Caco-2 (cell line): ENCODE measurements at regions not wholly inside any gene's neighbourhood (a gene's known extent, or its start where the extent isn't known, plus 50 kb on each side); places are given as distances from the start of the nearest gene placed in this dataset.

Experiments
- BruUV-seq: library from RNA; stranded (reverse); fragments of 400-500 nt; replicated peaks from 2 replicates; lab custom pipeline; 2021; lab: Mats Ljungman, UMichigan
- CTCF ChIA-PET: fragments of 300-600 bp; sonication (Branson Sonifier 250); formaldehyde crosslinking; loops from one replicate; lab custom pipeline; 2022; ENCODE audit warnings: antibody characterized with exemption; lab: Charles Lee
- POLR2A ChIA-PET: fragments of 300-600 bp; sonication (Branson Sonifier 250); formaldehyde crosslinking; loops from one replicate; lab custom pipeline; 2022; ENCODE audit warnings: antibody characterized with exemption; lab: Charles Lee
- DNase-seq, 2 experiments: peaks; one replicate each; pipeline versions ENCODE4 v3.0.0 to v3.0.0-alpha.2; 2020 to 2022
- H3K27me3 ChIP-seq: replicated peaks from 2 replicates; pipeline ENCODE4 v1.6.0; 2011; ENCODE audit warnings: low read length; ENCODE audit not compliant: control insufficient read depth, insufficient read depth
- H3K36me3 ChIP-seq: 2 replicates; pipeline ENCODE4 v1.5.1; 2011; ENCODE audit warnings: low read length; ENCODE audit not compliant: control insufficient read depth, insufficient read depth
- H3K4me1 ChIP-seq: fragments of 250-450 bp; sonication (Bioruptor Pico); 2 replicates; pipeline ENCODE4 v1.5.1; 2020; ENCODE audit warnings: mild to moderate bottlenecking
- H3K4me3 ChIP-seq: 2 replicates; pipeline ENCODE4 v1.5.1; 2011; ENCODE audit warnings: low read depth, mild to moderate bottlenecking, control low read depth, low read length
- H3K9me3 ChIP-seq: fragments of 250-450 bp; sonication (Bioruptor Pico); 2 replicates; pipeline ENCODE4 v1.5.1; 2020; ENCODE audit warnings: mild to moderate bottlenecking, moderate library complexity
- H3K27ac Mint-ChIP-seq: one replicate; pipeline ENCODE4 v1.8.0; 2022; ENCODE audit warnings: mixed read lengths; ENCODE audit not compliant: unreplicated experiment
- H3K27me3 Mint-ChIP-seq: one replicate; pipeline ENCODE4 v1.8.0; 2022; ENCODE audit warnings: mixed read lengths; ENCODE audit not compliant: insufficient read depth, unreplicated experiment
- H3K36me3 Mint-ChIP-seq: one replicate; pipeline ENCODE4 v1.8.0; 2022; ENCODE audit warnings: mild to moderate bottlenecking, mixed read lengths; ENCODE audit not compliant: insufficient read depth, unreplicated experiment
- H3K4me1 Mint-ChIP-seq: one replicate; pipeline ENCODE4 v1.8.0; 2022; ENCODE audit warnings: low read depth, mixed read lengths; ENCODE audit not compliant: unreplicated experiment
- H3K4me3 Mint-ChIP-seq: one replicate; pipeline ENCODE4 v1.8.0; 2022; ENCODE audit warnings: mild to moderate bottlenecking, moderate library complexity, mixed read lengths; ENCODE audit not compliant: unreplicated experiment
- H3K9me3 Mint-ChIP-seq: one replicate; pipeline ENCODE4 v1.8.0; 2022; ENCODE audit warnings: mixed read lengths; ENCODE audit not compliant: unreplicated experiment
- intact Hi-C: fragments of 100-400 bp; cut with micrococcal nuclease; formaldehyde crosslinking; loops from one replicate; pipeline ENCODE4 v1.10.0; 2022; ENCODE audit not compliant: unreplicated experiment
- TF ChIP-seq, protein P1 (sequence below), 2 experiments: fragments of 200-600 bp in 1 of 2; IDR thresholded peaks; 1 replicate in 1 of 2; 2 replicates in 1 of 2; pipeline versions ENCODE4 v1.5.1 to v1.8.0; 2011 to 2022; ENCODE audit warnings: antibody characterized with exemption in 1 of 2, control low read depth in 1 of 2, inconsistent platforms in 1 of 2, low read depth in 1 of 2, low read length in 1 of 2, mild to moderate bottlenecking in 1 of 2, moderate library complexity in 1 of 2; ENCODE audit not compliant: insufficient read depth in 1 of 2, severe bottlenecking in 1 of 2, unreplicated experiment in 1 of 2

DNA sequence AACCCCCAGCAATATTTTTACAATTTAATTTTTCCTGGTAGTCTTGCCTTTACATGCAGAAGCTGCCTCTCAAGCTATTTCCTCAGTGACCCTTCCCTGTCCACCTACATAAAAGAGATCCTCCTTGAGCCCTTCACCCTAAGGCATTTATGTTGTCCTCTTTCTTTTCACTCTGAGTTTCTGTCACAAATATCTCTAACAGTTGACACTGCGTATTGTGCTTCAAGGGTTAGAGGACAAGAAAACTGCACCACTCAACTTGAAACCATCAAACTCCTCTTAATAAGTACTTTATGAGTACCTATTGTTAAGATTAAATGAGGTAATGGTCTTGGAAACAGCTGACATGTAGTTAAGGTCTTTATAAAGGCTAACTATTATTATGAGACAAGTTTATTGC lies 557.7 kb downstream of the TRHDE start:
- peaks cover 3% of the 10 kb centered on the region for H3K27me3 Mint-ChIP-seq
- DNase-seq = no peak
- no peaks in the 10 kb centered on the region for H3K9me3 Mint-ChIP-seq
- ChIA-PET CTCF (no interaction called here), POLR2A (no interaction called here)
- no TSS peak for BruUV-seq
- H3K27ac Mint-ChIP-seq = no peak overlapping the region
- no peaks in the 10 kb centered on the region for H3K9me3 ChIP-seq
- H3K36me3 ChIP-seq = no peaks in the 10 kb centered on the region
- intact Hi-C loops = no loop called here
- H3K4me3 ChIP-seq = no peak overlapping the region
- no peaks in the 10 kb centered on the region for H3K36me3 Mint-ChIP-seq
- no peaks in the 10 kb centered on the region for H3K4me1 Mint-ChIP-seq
- H3K4me1 ChIP-seq = no peaks in the 10 kb centered on the region
- TF ChIP-seq, protein P1, sequence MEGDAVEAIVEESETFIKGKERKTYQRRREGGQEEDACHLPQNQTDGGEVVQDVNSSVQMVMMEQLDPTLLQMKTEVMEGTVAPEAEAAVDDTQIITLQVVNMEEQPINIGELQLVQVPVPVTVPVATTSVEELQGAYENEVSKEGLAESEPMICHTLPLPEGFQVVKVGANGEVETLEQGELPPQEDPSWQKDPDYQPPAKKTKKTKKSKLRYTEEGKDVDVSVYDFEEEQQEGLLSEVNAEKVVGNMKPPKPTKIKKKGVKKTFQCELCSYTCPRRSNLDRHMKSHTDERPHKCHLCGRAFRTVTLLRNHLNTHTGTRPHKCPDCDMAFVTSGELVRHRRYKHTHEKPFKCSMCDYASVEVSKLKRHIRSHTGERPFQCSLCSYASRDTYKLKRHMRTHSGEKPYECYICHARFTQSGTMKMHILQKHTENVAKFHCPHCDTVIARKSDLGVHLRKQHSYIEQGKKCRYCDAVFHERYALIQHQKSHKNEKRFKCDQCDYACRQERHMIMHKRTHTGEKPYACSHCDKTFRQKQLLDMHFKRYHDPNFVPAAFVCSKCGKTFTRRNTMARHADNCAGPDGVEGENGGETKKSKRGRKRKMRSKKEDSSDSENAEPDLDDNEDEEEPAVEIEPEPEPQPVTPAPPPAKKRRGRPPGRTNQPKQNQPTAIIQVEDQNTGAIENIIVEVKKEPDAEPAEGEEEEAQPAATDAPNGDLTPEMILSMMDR (IDR thresholded peaks at IDR 0.05; ENCODE audit: insufficient read depth in 1 of 2, low read depth in 1 of 2, low read length in 1 of 2, severe bottlenecking in 1 of 2, unreplicated experiment in 1 of 2) = no peak
- H3K27me3 ChIP-seq = no peaks in the 10 kb centered on the region
- H3K4me3 Mint-ChIP-seq = no peak overlapping the region

DNA sequence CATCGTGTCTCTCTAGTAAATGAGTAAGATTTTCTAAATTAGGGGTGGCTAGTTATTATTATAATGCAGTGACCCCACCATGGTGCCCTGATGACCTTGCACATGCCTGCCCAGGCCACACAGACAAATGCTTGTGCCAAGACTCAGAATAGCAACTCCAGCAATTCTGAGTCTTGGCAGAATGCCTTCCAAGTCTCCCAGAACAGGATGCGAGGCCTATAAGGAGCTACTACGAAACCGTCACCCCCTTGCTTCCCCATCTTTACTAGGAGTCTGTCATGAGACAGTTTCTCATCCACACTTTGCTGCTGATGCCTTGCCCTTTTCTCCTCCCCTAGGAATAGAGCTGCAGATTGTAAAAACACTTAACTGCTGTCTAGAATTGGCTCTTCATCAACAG lies 559.9 kb downstream of the TRHDE start:
- H3K9me3 Mint-ChIP-seq = no peaks in the 10 kb centered on the region
- CTCF ChIA-PET = no interaction called here
- no peak overlapping the region for H3K4me3 Mint-ChIP-seq
- peaks cover 3% of the 10 kb centered on the region for H3K27me3 Mint-ChIP-seq
- TF ChIP-seq, protein P1 (IDR thresholded peaks at IDR 0.05; ENCODE audit: insufficient read depth in 1 of 2, low read depth in 1 of 2, low read length in 1 of 2, severe bottlenecking in 1 of 2, unreplicated experiment in 1 of 2) = no peak
- H3K36me3 ChIP-seq = no peaks in the 10 kb centered on the region
- no peaks in the 10 kb centered on the region for H3K36me3 Mint-ChIP-seq
- H3K4me3 ChIP-seq = no peak overlapping the region
- H3K27ac Mint-ChIP-seq = no peak overlapping the region
- no peaks in the 10 kb centered on the region for H3K9me3 ChIP-seq
- BruUV-seq = no TSS peak
- H3K4me1 ChIP-seq = no peaks in the 10 kb centered on the region
- H3K4me1 Mint-ChIP-seq = no peaks in the 10 kb centered on the region
- intact Hi-C loops = no loop called here
- no peak for DNase-seq
- no peaks in the 10 kb centered on the region for H3K27me3 ChIP-seq
- POLR2A ChIA-PET = no interaction called here

DNA sequence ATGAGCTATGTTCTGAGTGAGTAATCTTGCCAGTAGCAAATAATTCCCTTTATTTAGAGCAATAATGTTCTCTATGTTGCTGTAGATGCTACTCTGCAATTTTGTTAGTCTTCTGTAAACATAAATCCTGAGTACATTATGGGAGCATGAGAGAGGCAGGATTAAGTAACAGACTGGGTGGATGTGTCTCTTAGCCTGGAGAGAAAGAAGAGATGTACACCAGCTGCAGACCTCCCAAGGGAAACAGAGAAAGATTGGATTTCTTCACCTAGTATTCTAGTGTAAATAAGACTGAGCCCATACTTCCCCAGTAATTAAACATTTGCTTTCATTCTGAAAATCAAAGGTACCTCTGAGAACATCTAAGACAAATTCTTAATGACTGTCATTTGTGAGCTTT lies 564.0 kb downstream of the TRHDE start:
- Mint-ChIP-seq H3K27ac (no peak overlapping the region), H3K4me1 (no peaks in the 10 kb centered on the region), H3K4me3 (no peak overlapping the region), H3K9me3 (no peaks in the 10 kb centered on the region), H3K27me3 (peaks cover 7% of the 10 kb centered on the region), H3K36me3 (no peaks in the 10 kb centered on the region)
- intact Hi-C loops = no loop called here
- no peaks in the 10 kb centered on the region for H3K9me3 ChIP-seq
- CTCF ChIA-PET = no interaction called here
- H3K4me1 ChIP-seq = no peaks in the 10 kb centered on the region
- no peak for DNase-seq
- no TSS peak for BruUV-seq
- TF ChIP-seq, protein P1 (IDR thresholded peaks at IDR 0.05; ENCODE audit: insufficient read depth in 1 of 2, low read depth in 1 of 2, low read length in 1 of 2, severe bottlenecking in 1 of 2, unreplicated experiment in 1 of 2) = no peak
- no peaks in the 10 kb centered on the region for H3K27me3 ChIP-seq
- H3K36me3 ChIP-seq = no peaks in the 10 kb centered on the region
- POLR2A ChIA-PET = no interaction called here
- H3K4me3 ChIP-seq = no peak overlapping the region
